B cell (primary cell): ENCODE measurements at regions not wholly inside any gene's neighbourhood (a gene's known extent, or its start where the extent isn't known, plus 50 kb on each side); places are given as distances from the start of the nearest gene placed in this dataset.

Experiments
- ATAC-seq: fragments of 200-7000 bp; cut with Tn5 transposase; one replicate; pipeline ENCODE4 v1.10.0; 2021; ENCODE audit warnings: low read depth, mild to moderate bottlenecking, moderate number of reproducible peaks, moderate library complexity
- CTCF ChIA-PET: fragments of 350-600 bp; sonication (Branson Sonifier 250); formaldehyde crosslinking; loops from one replicate; lab custom pipeline; 2021; ENCODE audit warnings: antibody characterized with exemption, inconsistent platforms; lab: Charles Lee
- POLR2A ChIA-PET: fragments of 350-600 bp; sonication (Branson Sonifier 250); formaldehyde crosslinking; loops from one replicate; lab custom pipeline; 2021; ENCODE audit warnings: antibody characterized with exemption; lab: Charles Lee
- DNase-seq: peaks from one replicate; pipeline ENCODE4 v3.0.0; 2013
- H2AFZ ChIP-seq: 2 replicates; pipeline ENCODE4 v1.6.1; 2012; ENCODE audit warnings: mild to moderate bottlenecking, low read depth, low read length; ENCODE audit not compliant: insufficient read depth, poor library complexity, severe bottlenecking
- H3K27ac ChIP-seq, 2 donors: 1 replicate in 1 of 2; 2 replicates in 1 of 2; pipeline ENCODE4 v1.5.1; 2012 to 2013; ENCODE audit warnings: low read length in 2 of 2, mild to moderate bottlenecking in 2 of 2, moderate library complexity in 1 of 2
- H3K27me3 ChIP-seq, 4 experiments: fragments of 200-600 bp in 1 of 4; sonication (generic) in 1 of 4; replicated peaks in 1 of 4; 1 replicate in 2 of 4; 2 replicates in 2 of 4; pipeline versions ENCODE4 v1.6.1 to v1.7.0; 2013 to 2016; ENCODE audit warnings: low read length in 3 of 4, mild to moderate bottlenecking in 2 of 4, mixed read lengths in 1 of 4, moderate library complexity in 1 of 4; ENCODE audit not compliant: insufficient read depth in 4 of 4, control insufficient read depth in 3 of 4; ENCODE audit errors: control extremely low read depth in 1 of 4
- H3K36me3 ChIP-seq, 2 experiments: replicated peaks in 1 of 2; 1 replicate in 1 of 2; 2 replicates in 1 of 2; pipeline versions ENCODE4 v1.6.1 to v1.7.1; 2013; ENCODE audit warnings: low read length in 1 of 2; ENCODE audit not compliant: insufficient read depth in 2 of 2, control insufficient read depth in 1 of 2; ENCODE audit errors: control extremely low read depth in 1 of 2, extremely low read depth in 1 of 2
- H3K4me1 ChIP-seq, 2 donors: fragments of 200-600 bp in 1 of 2; sonication (generic) in 1 of 2; 1 replicate in 1 of 2; 2 replicates in 1 of 2; pipeline versions ENCODE4 v1.5.1 to v1.6.1; 2013 to 2017; ENCODE audit warnings: low read length in 2 of 2; ENCODE audit not compliant: control insufficient read depth in 2 of 2, insufficient read depth in 2 of 2
- H3K4me2 ChIP-seq: replicated peaks from 2 replicates; pipeline ENCODE3; 2012; ENCODE audit warnings: mild to moderate bottlenecking, low read depth, low read length; ENCODE audit not compliant: poor library complexity, severe bottlenecking
- H3K4me3 ChIP-seq, 5 experiments: fragments of 200-600 bp in 1 of 5; sonication (generic) in 1 of 5; 1 replicate in 3 of 5; 2 replicates in 2 of 5; pipeline versions ENCODE4 v1.5.1 to v1.7.0; 2011 to 2016; ENCODE audit warnings: low read length in 4 of 5, mild to moderate bottlenecking in 4 of 5, low read depth in 2 of 5, control low read depth in 1 of 5, moderate library complexity in 1 of 5; ENCODE audit not compliant: insufficient read depth in 1 of 5; ENCODE audit errors: control extremely low read depth in 1 of 5, extremely low read depth in 1 of 5
- H3K79me2 ChIP-seq: fragments of 200-600 bp; sonication (generic); one replicate; pipeline ENCODE4 v1.6.0; 2016; ENCODE audit warnings: low read length; ENCODE audit not compliant: control insufficient read depth, insufficient read depth
- H3K9ac ChIP-seq: fragments of 200-600 bp; sonication (generic); 2 replicates; pipeline ENCODE4 v1.6.1; 2017; ENCODE audit warnings: mild to moderate bottlenecking, low read length, moderate library complexity
- H3K9me3 ChIP-seq, 3 donors: one replicate each; pipeline versions ENCODE4 v1.6.1 to v1.7.1; 2013; ENCODE audit warnings: low read length in 2 of 3; ENCODE audit not compliant: control insufficient read depth in 2 of 3, insufficient read depth in 1 of 3; ENCODE audit errors: control extremely low read depth in 1 of 3
- H4K20me1 ChIP-seq: 2 replicates; pipeline ENCODE4 v1.6.0; 2012; ENCODE audit warnings: mild to moderate bottlenecking, low read length; ENCODE audit not compliant: insufficient read depth, control insufficient read depth, poor library complexity, severe bottlenecking
- H3K27ac Mint-ChIP-seq: one replicate; pipeline ENCODE4 v1.8.0; 2021; ENCODE audit warnings: mixed read lengths
- H3K27me3 Mint-ChIP-seq: one replicate; pipeline ENCODE4 v1.8.0; 2021; ENCODE audit warnings: mixed read lengths
- H3K4me1 Mint-ChIP-seq: one replicate; pipeline ENCODE4 v1.8.0; 2021; ENCODE audit warnings: mixed read lengths
- H3K4me3 Mint-ChIP-seq: one replicate; pipeline ENCODE4 v1.8.0; 2021; ENCODE audit warnings: mixed read lengths
- H3K9me3 Mint-ChIP-seq: one replicate; pipeline ENCODE4 v1.8.0; 2022; ENCODE audit warnings: mixed read lengths; ENCODE audit not compliant: insufficient read depth
- CTCF ChIP-seq: fragments of 200-600 bp; IDR thresholded peaks from one replicate; pipeline ENCODE4 v1.8.0; 2022; ENCODE audit warnings: antibody characterized with exemption, mild to moderate bottlenecking
- EZH2 ChIP-seq: IDR thresholded peaks from 2 replicates; pipeline ENCODE4 v1.6.1; 2012; ENCODE audit warnings: borderline replicate concordance, low read depth, mild to moderate bottlenecking, moderate library complexity, low read length; ENCODE audit not compliant: insufficient read depth, poor library complexity, severe bottlenecking
- WGBS: methylation state at CpG from one replicate; pipeline ENCODE4 v1.1.5; 2013; ENCODE audit warnings: missing lambda C conversion rate; ENCODE audit not compliant: insufficient coverage; 5-methylcytosine and 5-hydroxymethylcytosine counted together
- intact Hi-C: fragments of 100-400 bp; cut with micrococcal nuclease; formaldehyde crosslinking; loops from one replicate; pipeline ENCODE4 v1.10.0; 2022

GRCh38 chr4:45668128-45668527 lies 455.7 kb downstream of the GABRG1 start:
- no peak for DNase-seq
- intact Hi-C loops: no loop called here
- no peaks in the 10 kb centered on the region for H4K20me1 ChIP-seq
- TF ChIP-seq CTCF (no peak), EZH2 (no peak)
- no peak overlapping the region for H3K4me3 Mint-ChIP-seq
- H3K27ac ChIP-seq: no peak overlapping the region
- H3K36me3 ChIP-seq: no peaks in the 10 kb centered on the region
- H3K4me1 Mint-ChIP-seq: no peaks in the 10 kb centered on the region
- ChIA-PET CTCF (no interaction called here), POLR2A (no interaction called here)
- peaks cover 3% of the 10 kb centered on the region for H3K9me3 Mint-ChIP-seq
- no peak overlapping the region for H3K9ac ChIP-seq
- no peaks in the 10 kb centered on the region for H3K79me2 ChIP-seq
- WGBS: no CpG with 5 or more reads among the region's 6 CpGs
- ATAC-seq: no peak
- H3K27ac Mint-ChIP-seq: no peak overlapping the region
- no peak overlapping the region for H3K4me3 ChIP-seq
- H3K27me3 Mint-ChIP-seq: no peaks in the 10 kb centered on the region
- no peaks in the 10 kb centered on the region for H3K4me1 ChIP-seq
- no peaks in the 10 kb centered on the region for H3K27me3 ChIP-seq
- no peak overlapping the region for H2AFZ ChIP-seq
- no peaks in the 10 kb centered on the region for H3K9me3 ChIP-seq
- no peak overlapping the region for H3K4me2 ChIP-seq

GRCh38 chr4:45663628-45664081 lies 460.2 kb downstream of the GABRG1 start:
- Histone ChIP-seq H3K27ac (no peak overlapping the region), H3K79me2 (no peaks in the 10 kb centered on the region), H2AFZ (no peak overlapping the region), H3K36me3 (no peaks in the 10 kb centered on the region), H4K20me1 (no peaks in the 10 kb centered on the region), H3K9ac (no peak overlapping the region), H3K27me3 (no peaks in the 10 kb centered on the region), H3K4me3 (no peak overlapping the region), H3K4me1 (no peaks in the 10 kb centered on the region), H3K4me2 (no peak overlapping the region), H3K9me3 (no peaks in the 10 kb centered on the region)
- DNase-seq (no peak), ATAC-seq (no peak)
- H3K4me1 Mint-ChIP-seq: no peaks in the 10 kb centered on the region
- WGBS: 78% methylated on average over 1 of the region's 2 CpGs
- POLR2A ChIA-PET: no interaction called here
- H3K27me3 Mint-ChIP-seq: no peaks in the 10 kb centered on the region
- H3K4me3 Mint-ChIP-seq: no peak overlapping the region
- peaks cover 3% of the 10 kb centered on the region for H3K9me3 Mint-ChIP-seq
- TF ChIP-seq EZH2 (no peak), CTCF (no peak)
- CTCF ChIA-PET: no interaction called here
- intact Hi-C loops: no loop called here
- H3K27ac Mint-ChIP-seq: no peak overlapping the region
